GM21360 (cell line): ENCODE measurements at regions not wholly inside any gene's neighbourhood (a gene's known extent, or its start where the extent isn't known, plus 50 kb on each side); places are given as distances from the start of the nearest gene placed in this dataset.

ENCODE experiments used
- ATAC-seq: cut with Tn5 transposase; IDR thresholded peaks from one replicate; pipeline ENCODE4 v1.9.1; 2021; ENCODE audit warnings: mild to moderate bottlenecking, moderate library complexity; ENCODE audit not compliant: unreplicated experiment

GRCh38 chr17:73723317-73723716 is 79.1 kb upstream of the SDK2 start:
- ATAC-seq: no peak

- no peak for ATAC-seq
Measured at GRCh38 chr17:73724341-73724740, 80.1 kb upstream of the SDK2 start.

GRCh38 chr17:73724990-73725389 is 80.7 kb upstream of the SDK2 start:
- no peak for ATAC-seq

- no peak for ATAC-seq
Measured at GRCh38 chr17:73725794-73726515, 81.7 kb upstream of the SDK2 start.

GRCh38 chr17:73727941-73728340 is 83.7 kb upstream of the SDK2 start:
- ATAC-seq: no peak

- ATAC-seq: no peak
Measured at GRCh38 chr17:73729101-73729500, 84.9 kb upstream of the SDK2 start.

GRCh38 chr17:73731733-73732132 is 87.5 kb upstream of the SDK2 start:
- ATAC-seq: no peak

GRCh38 chr17:73733517-73733916 is 89.3 kb upstream of the SDK2 start:
- no peak for ATAC-seq

- ATAC-seq: no peak
Measured at GRCh38 chr17:73735245-73735644, 91.0 kb upstream of the SDK2 start.

- no peak for ATAC-seq
Measured at GRCh38 chr17:73738751-73739575, 94.7 kb upstream of the SDK2 start.

- no peak for ATAC-seq
Measured at GRCh38 chr17:73740370-73740769, 96.1 kb upstream of the SDK2 start.

- ATAC-seq: no peak
Measured at GRCh38 chr17:73742948-73743381, 98.7 kb upstream of the SDK2 start.

- ATAC-seq: no peak
Measured at GRCh38 chr17:73743518-73744201, 99.4 kb upstream of the SDK2 start.

- ATAC-seq: no peak
Measured at GRCh38 chr17:73744411-73744810, 100.2 kb upstream of the SDK2 start.

GRCh38 chr17:73746314-73747073 is 102.2 kb upstream of the SDK2 start:
- no peak for ATAC-seq

- no peak for ATAC-seq
Measured at GRCh38 chr17:73747221-73748002, 103.2 kb upstream of the SDK2 start.

- no peak for ATAC-seq
Measured at GRCh38 chr17:73748508-73748907, 104.3 kb upstream of the SDK2 start.

- ATAC-seq: no peak
Measured at GRCh38 chr17:73749337-73749823, 105.1 kb upstream of the SDK2 start.

GRCh38 chr17:73749928-73750605 is 105.8 kb upstream of the SDK2 start:
- no peak for ATAC-seq
